DND-41 (cell line): ENCODE measurements at regions not wholly inside any gene's neighbourhood (a gene's known extent, or its start where the extent isn't known, plus 50 kb on each side); places are given as distances from the start of the nearest gene placed in this dataset.
"Not testable (repeated sequence)": the region's sequence is repeated elsewhere in the genome, so short reads cannot be mapped to it uniquely, and the experiment has no call there.

Experiments
- ATAC-seq: fragments of 200-7000 bp; cut with Tn5 transposase; 3 replicates; pipeline ENCODE4 v1.9.1; 2021; ENCODE audit warnings: low read depth; ENCODE audit not compliant: insufficient read depth
- DNase-seq: peaks from one replicate; pipeline ENCODE4 v3.0.0-alpha.2; 2020
- H2AFZ ChIP-seq: 2 replicates; pipeline ENCODE4 v1.6.0; 2012; ENCODE audit warnings: low read depth, low read length
- H3K27ac ChIP-seq: 2 replicates; pipeline ENCODE4 v1.5.1; 2012; ENCODE audit warnings: low read length, inconsistent platforms
- H3K27me3 ChIP-seq: fragments of 200-600 bp; sonication (generic); 2 replicates; pipeline ENCODE4 v1.6.0; 2012; ENCODE audit warnings: low read length, mild to moderate bottlenecking, inconsistent platforms; ENCODE audit not compliant: insufficient read depth, poor library complexity
- H3K36me3 ChIP-seq: 2 replicates; pipeline ENCODE4 v1.5.1; 2012; ENCODE audit warnings: low read length, inconsistent platforms; ENCODE audit not compliant: insufficient read depth
- H3K4me1 ChIP-seq: 2 replicates; pipeline ENCODE4 v1.5.1; 2012; ENCODE audit warnings: mild to moderate bottlenecking, low read length; ENCODE audit not compliant: insufficient read depth
- H3K4me2 ChIP-seq: 2 replicates; pipeline ENCODE4 v1.6.0; 2012; ENCODE audit warnings: mild to moderate bottlenecking, moderate library complexity, low read length, inconsistent platforms; ENCODE audit not compliant: insufficient read depth
- H3K4me3 ChIP-seq, 2 experiments: fragments of 200-600 bp in 1 of 2; shearing (Covaris generic) in 1 of 2; 2 replicates each; pipeline ENCODE4 v1.5.1; 2012 to 2016; ENCODE audit warnings: inconsistent platforms in 2 of 2, low read length in 2 of 2, mild to moderate bottlenecking in 2 of 2, low read depth in 1 of 2, moderate library complexity in 1 of 2
- H3K79me2 ChIP-seq: 2 replicates; pipeline ENCODE4 v1.6.0; 2012; ENCODE audit warnings: low read length, inconsistent platforms; ENCODE audit not compliant: insufficient read depth
- H3K9ac ChIP-seq: 2 replicates; pipeline ENCODE4 v1.6.0; 2012; ENCODE audit warnings: low read depth, mild to moderate bottlenecking, inconsistent platforms, low read length, moderate library complexity
- H3K9me3 ChIP-seq: 2 replicates; pipeline ENCODE4 v1.5.1; 2012; ENCODE audit warnings: low read length, moderate library complexity, mild to moderate bottlenecking, inconsistent platforms; ENCODE audit not compliant: insufficient read depth, severe bottlenecking
- H4K20me1 ChIP-seq: 2 replicates; pipeline ENCODE4 v1.6.0; 2012; ENCODE audit warnings: low read length; ENCODE audit not compliant: insufficient read depth
- EZH2 ChIP-seq: IDR thresholded peaks from 3 replicates; pipeline ENCODE4 v1.6.1; 2012; ENCODE audit warnings: borderline replicate concordance, low read depth, mild to moderate bottlenecking, moderate library complexity, low read length, inconsistent platforms; ENCODE audit not compliant: severe bottlenecking
- TF ChIP-seq, protein P1 (sequence below): IDR thresholded peaks from 2 replicates; pipeline ENCODE4 v1.5.1; 2012; ENCODE audit warnings: borderline replicate concordance, low read length, moderate library complexity, mild to moderate bottlenecking; ENCODE audit not compliant: poor library complexity, severe bottlenecking; ENCODE audit errors: extremely low read depth

DNA sequence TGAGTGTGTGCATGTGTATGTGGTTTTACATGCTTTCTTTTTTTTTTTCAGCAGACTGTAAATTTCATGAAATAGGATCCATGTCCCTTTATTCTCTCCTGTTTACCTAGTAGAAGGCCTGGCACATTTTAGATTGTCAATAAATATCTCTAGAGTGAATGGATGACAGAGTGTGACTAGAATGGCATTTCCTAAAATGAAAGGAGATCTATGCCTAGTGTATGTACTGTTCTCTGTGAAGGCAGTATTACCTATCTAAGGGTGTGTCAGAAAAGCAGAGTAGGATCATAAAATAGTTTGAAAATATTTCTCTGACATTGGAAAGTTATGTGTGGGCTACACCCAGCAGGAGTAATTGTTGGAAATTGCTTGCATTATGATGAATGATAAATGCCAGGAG is 1876.0 kb upstream of the C9orf72 start:
- Histone ChIP-seq H3K36me3 (no peaks in the 10 kb centered on the region), H3K27me3 (no peaks in the 10 kb centered on the region), H4K20me1 (no peaks in the 10 kb centered on the region), H2AFZ (no peak overlapping the region), H3K9me3 (no peaks in the 10 kb centered on the region), H3K27ac (no peak overlapping the region), H3K4me3 (no peak overlapping the region), H3K4me1 (no peaks in the 10 kb centered on the region), H3K79me2 (no peaks in the 10 kb centered on the region), H3K9ac (no peak overlapping the region), H3K4me2 (no peak overlapping the region)
- no peak for DNase-seq
- ATAC-seq = no peak
- TF ChIP-seq, protein P1, sequence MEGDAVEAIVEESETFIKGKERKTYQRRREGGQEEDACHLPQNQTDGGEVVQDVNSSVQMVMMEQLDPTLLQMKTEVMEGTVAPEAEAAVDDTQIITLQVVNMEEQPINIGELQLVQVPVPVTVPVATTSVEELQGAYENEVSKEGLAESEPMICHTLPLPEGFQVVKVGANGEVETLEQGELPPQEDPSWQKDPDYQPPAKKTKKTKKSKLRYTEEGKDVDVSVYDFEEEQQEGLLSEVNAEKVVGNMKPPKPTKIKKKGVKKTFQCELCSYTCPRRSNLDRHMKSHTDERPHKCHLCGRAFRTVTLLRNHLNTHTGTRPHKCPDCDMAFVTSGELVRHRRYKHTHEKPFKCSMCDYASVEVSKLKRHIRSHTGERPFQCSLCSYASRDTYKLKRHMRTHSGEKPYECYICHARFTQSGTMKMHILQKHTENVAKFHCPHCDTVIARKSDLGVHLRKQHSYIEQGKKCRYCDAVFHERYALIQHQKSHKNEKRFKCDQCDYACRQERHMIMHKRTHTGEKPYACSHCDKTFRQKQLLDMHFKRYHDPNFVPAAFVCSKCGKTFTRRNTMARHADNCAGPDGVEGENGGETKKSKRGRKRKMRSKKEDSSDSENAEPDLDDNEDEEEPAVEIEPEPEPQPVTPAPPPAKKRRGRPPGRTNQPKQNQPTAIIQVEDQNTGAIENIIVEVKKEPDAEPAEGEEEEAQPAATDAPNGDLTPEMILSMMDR = no peak
- no peak for TF ChIP-seq EZH2

DNA sequence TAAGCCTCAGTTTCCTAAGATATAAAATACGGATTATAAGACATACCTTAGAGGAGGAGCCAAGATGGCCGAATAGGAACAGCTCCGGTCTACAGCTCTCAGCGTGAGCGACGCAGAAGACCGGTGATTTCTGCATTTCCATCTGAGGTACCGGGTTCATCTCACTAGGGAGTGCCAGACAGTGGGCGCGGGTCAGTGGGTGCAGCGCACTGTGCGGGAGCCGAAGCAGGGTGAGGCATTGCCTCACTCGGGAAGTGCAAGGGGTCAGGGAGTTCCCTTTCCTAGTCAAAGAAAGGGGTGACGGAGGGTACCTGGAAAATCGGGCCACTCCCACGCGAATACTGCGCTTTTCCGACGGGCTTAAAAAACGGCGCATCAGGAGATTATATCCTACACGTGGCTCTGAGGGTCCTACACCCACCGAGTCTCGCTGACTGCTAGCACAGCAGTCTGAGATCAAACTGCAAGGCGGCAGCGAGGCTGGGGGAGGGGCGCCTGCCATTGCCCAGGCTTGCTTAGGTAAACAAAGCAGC is 1877.1 kb upstream of the C9orf72 start:
- H3K4me1 ChIP-seq, H3K4me2 ChIP-seq, H3K27ac ChIP-seq, H3K79me2 ChIP-seq, H3K4me3 ChIP-seq, H3K9me3 ChIP-seq, H4K20me1 ChIP-seq, ATAC-seq, H3K36me3 ChIP-seq, DNase-seq, H3K9ac ChIP-seq, H2AFZ ChIP-seq, H3K27me3 ChIP-seq: not testable (repeated sequence)

DNA sequence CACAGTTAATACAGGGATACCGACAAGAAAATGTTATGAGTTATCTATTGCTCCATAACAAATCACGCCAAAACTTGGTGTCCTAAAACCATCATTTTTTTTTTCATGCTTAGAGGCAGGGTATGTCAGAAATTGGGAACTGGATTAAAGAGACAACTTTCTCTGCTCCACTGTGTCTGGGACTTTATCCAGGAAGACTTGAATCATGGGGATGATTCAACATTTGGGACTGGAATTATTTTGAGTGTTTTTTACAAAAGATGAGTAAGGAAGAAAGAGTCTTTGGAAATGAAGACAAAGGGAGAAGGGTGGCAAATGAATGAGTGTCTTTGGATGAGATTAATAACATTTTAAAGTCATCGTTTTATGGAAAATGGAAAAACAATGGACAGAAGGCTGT is 1883.7 kb upstream of the C9orf72 start:
- ATAC-seq (no peak), DNase-seq (no peak)
- Histone ChIP-seq H3K9ac (no peak overlapping the region), H3K9me3 (no peaks in the 10 kb centered on the region), H3K27ac (no peak overlapping the region), H3K4me3 (no peak overlapping the region), H3K4me1 (no peaks in the 10 kb centered on the region), H3K79me2 (no peaks in the 10 kb centered on the region), H3K27me3 (no peaks in the 10 kb centered on the region), H3K4me2 (no peak overlapping the region), H2AFZ (no peak overlapping the region), H3K36me3 (no peaks in the 10 kb centered on the region), H4K20me1 (no peaks in the 10 kb centered on the region)
- TF ChIP-seq, protein P1 = no peak
- TF ChIP-seq EZH2 = no peak

DNA sequence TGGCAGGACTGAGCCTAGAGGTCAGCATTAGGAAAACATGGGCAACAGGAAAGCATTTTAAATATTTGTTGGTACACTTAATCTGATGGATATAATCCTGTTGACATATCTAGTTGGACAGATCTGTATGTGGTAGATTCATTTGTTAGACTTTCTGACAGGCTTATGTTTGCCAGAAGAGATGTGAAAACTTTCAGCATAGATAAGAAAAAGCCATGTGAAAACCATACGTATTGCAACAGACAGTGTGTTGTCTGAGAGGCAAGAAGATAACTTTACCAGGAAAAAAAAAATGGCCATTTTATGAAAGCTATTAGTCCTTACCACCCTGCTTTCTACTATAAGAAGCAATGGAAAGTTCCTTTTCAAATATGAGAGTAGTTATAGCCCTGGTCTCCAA is 1902.2 kb upstream of the C9orf72 start:
- TF ChIP-seq, protein P1 = no peak
- TF ChIP-seq EZH2 = no peak
- no peaks in the 10 kb centered on the region for H4K20me1 ChIP-seq
- no peak overlapping the region for H2AFZ ChIP-seq
- H3K4me1 ChIP-seq = no peaks in the 10 kb centered on the region
- no peak overlapping the region for H3K27ac ChIP-seq
- no peak overlapping the region for H3K4me2 ChIP-seq
- DNase-seq (no peak), ATAC-seq (no peak)
- no peak overlapping the region for H3K4me3 ChIP-seq
- no peaks in the 10 kb centered on the region for H3K27me3 ChIP-seq
- H3K9ac ChIP-seq = no peak overlapping the region
- H3K36me3 ChIP-seq = no peaks in the 10 kb centered on the region
- H3K79me2 ChIP-seq = no peaks in the 10 kb centered on the region
- H3K9me3 ChIP-seq = no peaks in the 10 kb centered on the region
